Activated CD8-positive, alpha-beta T cell treated with anti-CD3 and anti-CD28 coated beads for 36 hours (primary cell): ENCODE measurements at regions not wholly inside any gene's neighbourhood (a gene's known extent, or its start where the extent isn't known, plus 50 kb on each side); places are given as distances from the start of the nearest gene placed in this dataset.

Experiments used
- ATAC-seq: fragments of 200-7000 bp; cut with Tn5 transposase; one replicate; pipeline ENCODE4 v1.10.0; 2021; ENCODE audit warnings: mild to moderate bottlenecking, moderate library complexity
- CTCF ChIA-PET: fragments of 350-600 bp; sonication (Branson Sonifier 250); formaldehyde crosslinking; loops from one replicate; lab custom pipeline; 2021; ENCODE audit warnings: antibody characterized with exemption; lab: Charles Lee
- POLR2A ChIA-PET: fragments of 350-600 bp; sonication (Branson Sonifier 250); formaldehyde crosslinking; loops from one replicate; lab custom pipeline; 2021; ENCODE audit warnings: antibody characterized with exemption; lab: Charles Lee
- DNase-seq: peaks from one replicate; pipeline ENCODE4 v3.0.0-alpha.2; 2020
- H3K27ac Mint-ChIP-seq: one replicate; pipeline ENCODE4 v1.8.0; 2021; ENCODE audit warnings: mild to moderate bottlenecking, mixed read lengths
- H3K27me3 Mint-ChIP-seq: one replicate; pipeline ENCODE4 v1.8.0; 2021; ENCODE audit warnings: mixed read lengths
- H3K36me3 Mint-ChIP-seq: one replicate; pipeline ENCODE4 v1.8.0; 2021; ENCODE audit warnings: low read depth, mixed read lengths
- H3K4me1 Mint-ChIP-seq: one replicate; pipeline ENCODE4 v1.8.0; 2021; ENCODE audit warnings: low read depth, mixed read lengths
- H3K4me3 Mint-ChIP-seq: one replicate; pipeline ENCODE4 v1.8.0; 2021; ENCODE audit warnings: mild to moderate bottlenecking, moderate library complexity, mixed read lengths
- H3K9me3 Mint-ChIP-seq: one replicate; pipeline ENCODE4 v1.8.0; 2021; ENCODE audit warnings: mixed read lengths
- intact Hi-C: fragments of 100-400 bp; cut with micrococcal nuclease; formaldehyde crosslinking; loops from one replicate; pipeline ENCODE4 v1.10.0; 2022
- TF ChIP-seq, protein P1 (sequence below): fragments of 200-600 bp; IDR thresholded peaks from one replicate; pipeline ENCODE4 v1.8.0; 2022; ENCODE audit warnings: antibody characterized with exemption, mild to moderate bottlenecking

GRCh38 chr12:19659086-19659485 is 219.8 kb downstream of the AEBP2 start:
- peaks cover 12% of the 10 kb centered on the region for H3K4me1 Mint-ChIP-seq
- H3K27me3 Mint-ChIP-seq: no peaks in the 10 kb centered on the region
- CTCF ChIA-PET: no interaction called here
- no peaks in the 10 kb centered on the region for H3K36me3 Mint-ChIP-seq
- no peak for DNase-seq
- no peaks in the 10 kb centered on the region for H3K9me3 Mint-ChIP-seq
- no peak for ATAC-seq
- intact Hi-C loops: no loop called here
- H3K27ac Mint-ChIP-seq: no peak overlapping the region
- TF ChIP-seq, protein P1, sequence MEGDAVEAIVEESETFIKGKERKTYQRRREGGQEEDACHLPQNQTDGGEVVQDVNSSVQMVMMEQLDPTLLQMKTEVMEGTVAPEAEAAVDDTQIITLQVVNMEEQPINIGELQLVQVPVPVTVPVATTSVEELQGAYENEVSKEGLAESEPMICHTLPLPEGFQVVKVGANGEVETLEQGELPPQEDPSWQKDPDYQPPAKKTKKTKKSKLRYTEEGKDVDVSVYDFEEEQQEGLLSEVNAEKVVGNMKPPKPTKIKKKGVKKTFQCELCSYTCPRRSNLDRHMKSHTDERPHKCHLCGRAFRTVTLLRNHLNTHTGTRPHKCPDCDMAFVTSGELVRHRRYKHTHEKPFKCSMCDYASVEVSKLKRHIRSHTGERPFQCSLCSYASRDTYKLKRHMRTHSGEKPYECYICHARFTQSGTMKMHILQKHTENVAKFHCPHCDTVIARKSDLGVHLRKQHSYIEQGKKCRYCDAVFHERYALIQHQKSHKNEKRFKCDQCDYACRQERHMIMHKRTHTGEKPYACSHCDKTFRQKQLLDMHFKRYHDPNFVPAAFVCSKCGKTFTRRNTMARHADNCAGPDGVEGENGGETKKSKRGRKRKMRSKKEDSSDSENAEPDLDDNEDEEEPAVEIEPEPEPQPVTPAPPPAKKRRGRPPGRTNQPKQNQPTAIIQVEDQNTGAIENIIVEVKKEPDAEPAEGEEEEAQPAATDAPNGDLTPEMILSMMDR: no peak
- no peak overlapping the region for H3K4me3 Mint-ChIP-seq
- POLR2A ChIA-PET: interaction anchor here (0.7 kb wide), 1 partner anchor 232 kb away, joined by 3 read pairs; no protein-coding TSS in a partner anchor

- ChIA-PET POLR2A (interaction anchor here (0.7 kb wide), 1 partner anchor 233 kb away, joined by 3 read pairs; no protein-coding TSS in a partner anchor), CTCF (no interaction called here)
Observed at GRCh38 chr12:19659501-19659900, 220.2 kb downstream of the AEBP2 start.

GRCh38 chr12:19665121-19665900 is 226.0 kb downstream of the AEBP2 start:
- H3K4me3 Mint-ChIP-seq: no peak overlapping the region
- TF ChIP-seq, protein P1: no peak
- no peaks in the 10 kb centered on the region for H3K27me3 Mint-ChIP-seq
- H3K27ac Mint-ChIP-seq: no peak overlapping the region
- ATAC-seq (no peak), DNase-seq (no peak)
- POLR2A ChIA-PET: no interaction called here
- peaks cover 6% of the 10 kb centered on the region for H3K4me1 Mint-ChIP-seq
- H3K9me3 Mint-ChIP-seq: no peaks in the 10 kb centered on the region
- no peaks in the 10 kb centered on the region for H3K36me3 Mint-ChIP-seq
- intact Hi-C loops: no loop called here
- CTCF ChIA-PET: no interaction called here

More at GRCh38 chr12:19659501-19659900, 220.2 kb downstream of the AEBP2 start:
- H3K4me3 Mint-ChIP-seq: no peak overlapping the region
- intact Hi-C loops: no loop called here
- peaks cover 12% of the 10 kb centered on the region for H3K4me1 Mint-ChIP-seq
- no peaks in the 10 kb centered on the region for H3K27me3 Mint-ChIP-seq
- ATAC-seq: no peak
- H3K27ac Mint-ChIP-seq: no peak overlapping the region
- DNase-seq: no peak
- no peaks in the 10 kb centered on the region for H3K36me3 Mint-ChIP-seq
- no peaks in the 10 kb centered on the region for H3K9me3 Mint-ChIP-seq
- TF ChIP-seq, protein P1: no peak

GRCh38 chr12:19666070-19666469 is 226.8 kb downstream of the AEBP2 start:
- Mint-ChIP-seq H3K27ac (no peak overlapping the region), H3K9me3 (no peaks in the 10 kb centered on the region), H3K4me3 (no peak overlapping the region), H3K4me1 (peaks cover 2% of the 10 kb centered on the region), H3K36me3 (no peaks in the 10 kb centered on the region), H3K27me3 (no peaks in the 10 kb centered on the region)
- ChIA-PET POLR2A (no interaction called here), CTCF (no interaction called here)
- ATAC-seq (no peak), DNase-seq (no peak)
- intact Hi-C loops: no loop called here
- TF ChIP-seq, protein P1: no peak

DNA sequence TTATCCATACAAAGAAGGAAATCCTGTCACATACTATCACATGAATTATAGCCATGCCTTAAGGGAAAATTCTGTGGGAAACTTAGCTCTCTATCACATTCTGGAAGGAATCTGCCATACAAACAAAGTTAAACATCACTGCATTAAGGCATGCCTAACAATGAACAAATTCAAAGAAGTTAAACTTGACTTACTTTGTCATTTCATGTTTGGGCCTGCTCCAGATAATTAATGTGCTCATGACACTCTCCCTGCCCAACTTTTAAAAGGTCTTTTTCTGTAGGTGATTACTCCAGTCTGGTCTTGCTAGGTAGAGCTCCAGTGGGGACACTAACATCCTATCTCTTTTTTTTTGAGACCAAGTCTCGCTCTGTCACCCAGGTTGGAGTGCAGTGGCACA is 230.5 kb downstream of the AEBP2 start:
- H3K27ac Mint-ChIP-seq: no peak overlapping the region
- intact Hi-C loops: loop anchor here (10.0 kb wide), 1 partner anchor 235 kb away; the partner anchor contains the start of gene AEBP2
- peaks cover 4% of the 10 kb centered on the region for H3K4me1 Mint-ChIP-seq
- no peak overlapping the region for H3K4me3 Mint-ChIP-seq
- DNase-seq (no peak), ATAC-seq (no peak)
- no peaks in the 10 kb centered on the region for H3K36me3 Mint-ChIP-seq
- POLR2A ChIA-PET: interaction anchor here (0.7 kb wide), 1 partner anchor 488 kb away, joined by 3 read pairs; no protein-coding TSS in a partner anchor
- CTCF ChIA-PET: no interaction called here
- TF ChIP-seq, protein P1: no peak
- H3K27me3 Mint-ChIP-seq: no peaks in the 10 kb centered on the region
- no peaks in the 10 kb centered on the region for H3K9me3 Mint-ChIP-seq
